H1 (cell line): ENCODE measurements at regions not wholly inside any gene's neighbourhood (a gene's known extent, or its start where the extent isn't known, plus 50 kb on each side); places are given as distances from the start of the nearest gene placed in this dataset.

Experiments used
- BACH1 ChIP-seq: IDR thresholded peaks from 2 replicates; pipeline ENCODE4 v1.6.1; 2012; ENCODE audit warnings: low read length, improper control_type of control experiment
- CBX5 ChIP-seq: fragments of 300-800, 300-1000 bp; sonication (generic); IDR thresholded peaks from 2 replicates; pipeline ENCODE4 v1.7.1; 2016; ENCODE audit warnings: antibody characterized with exemption, low read length, low read depth
- JUND ChIP-seq: IDR thresholded peaks from 2 replicates; pipeline ENCODE4 v1.6.1; 2011; ENCODE audit warnings: mild to moderate bottlenecking, improper control_type of control experiment, low read length
- PHF8 ChIP-seq: fragments of 200-600 bp; sonication (generic); conservative IDR thresholded peaks from 2 replicates; pipeline ENCODE4 v1.7.1; 2012; ENCODE audit warnings: low read depth, mild to moderate bottlenecking, inconsistent platforms, low read length, moderate library complexity
- TF ChIP-seq, protein P1 (sequence below), 3 experiments: IDR thresholded peaks; 1 replicate in 2 of 3; 2 replicates in 1 of 3; pipeline versions ENCODE4 v1.5.1 to v1.6.1; 2011; ENCODE audit warnings: low read length in 3 of 3, mild to moderate bottlenecking in 3 of 3, inconsistent platforms in 2 of 3, low read depth in 1 of 3, moderate library complexity in 1 of 3; ENCODE audit not compliant: insufficient read depth in 1 of 3; ENCODE audit errors: control extremely low read depth in 1 of 3

GRCh38 chr2:188784269-188784762, 189.9 kb upstream of the COL3A1 start (continued):
- TF ChIP-seq, protein P1, sequence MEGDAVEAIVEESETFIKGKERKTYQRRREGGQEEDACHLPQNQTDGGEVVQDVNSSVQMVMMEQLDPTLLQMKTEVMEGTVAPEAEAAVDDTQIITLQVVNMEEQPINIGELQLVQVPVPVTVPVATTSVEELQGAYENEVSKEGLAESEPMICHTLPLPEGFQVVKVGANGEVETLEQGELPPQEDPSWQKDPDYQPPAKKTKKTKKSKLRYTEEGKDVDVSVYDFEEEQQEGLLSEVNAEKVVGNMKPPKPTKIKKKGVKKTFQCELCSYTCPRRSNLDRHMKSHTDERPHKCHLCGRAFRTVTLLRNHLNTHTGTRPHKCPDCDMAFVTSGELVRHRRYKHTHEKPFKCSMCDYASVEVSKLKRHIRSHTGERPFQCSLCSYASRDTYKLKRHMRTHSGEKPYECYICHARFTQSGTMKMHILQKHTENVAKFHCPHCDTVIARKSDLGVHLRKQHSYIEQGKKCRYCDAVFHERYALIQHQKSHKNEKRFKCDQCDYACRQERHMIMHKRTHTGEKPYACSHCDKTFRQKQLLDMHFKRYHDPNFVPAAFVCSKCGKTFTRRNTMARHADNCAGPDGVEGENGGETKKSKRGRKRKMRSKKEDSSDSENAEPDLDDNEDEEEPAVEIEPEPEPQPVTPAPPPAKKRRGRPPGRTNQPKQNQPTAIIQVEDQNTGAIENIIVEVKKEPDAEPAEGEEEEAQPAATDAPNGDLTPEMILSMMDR (IDR thresholded peaks at IDR 0.05; ENCODE audit: control extremely low read depth in 1 of 3, insufficient read depth in 1 of 3, low read depth in 1 of 3, low read length in 3 of 3): no peak
- TF ChIP-seq BACH1: no peak
- TF ChIP-seq PHF8: no peak
- TF ChIP-seq JUND: no peak
- TF ChIP-seq CBX5: no peak
